DMS153 treated with DMSO at 0.1 percent for 48 hours (cell line): ENCODE measurements at regions not wholly inside any gene's neighbourhood (a gene's known extent, or its start where the extent isn't known, plus 50 kb on each side); places are given as distances from the start of the nearest gene placed in this dataset.
"Not testable (repeated sequence)": the region's sequence is repeated elsewhere in the genome, so short reads cannot be mapped to it uniquely, and the experiment has no call there.

Experiments
- DNase-seq: peaks from one replicate; lab custom pipeline; 2025; ENCODE audit not compliant: unreplicated experiment; lab: John Stamatoyannopoulos, UW

- no peak for DNase-seq
These were observed 102.6 kb downstream of the LHFPL1 start for GRCh38 chrX:112577146-112577545.

DNA sequence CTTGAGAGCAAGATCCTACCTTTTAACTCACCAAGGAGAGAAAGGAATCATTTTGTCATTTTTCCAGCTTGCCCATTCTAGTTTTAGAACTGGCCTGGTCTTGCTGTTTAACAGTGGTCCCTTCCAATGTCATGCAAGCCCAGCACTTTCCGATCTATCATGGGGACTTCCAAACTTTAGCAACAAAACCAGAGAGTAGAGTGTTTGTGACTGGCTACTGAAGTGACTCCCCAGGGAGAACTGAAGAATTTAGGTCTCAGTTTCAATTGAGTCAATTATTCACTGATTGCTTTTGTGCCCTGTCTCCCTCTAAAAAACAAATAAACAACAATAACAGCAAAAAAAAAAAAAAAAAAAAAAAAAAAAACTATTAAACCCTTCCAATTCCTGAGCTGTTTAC is 108.3 kb downstream of the LHFPL1 start:
- DNase-seq = no peak

DNA sequence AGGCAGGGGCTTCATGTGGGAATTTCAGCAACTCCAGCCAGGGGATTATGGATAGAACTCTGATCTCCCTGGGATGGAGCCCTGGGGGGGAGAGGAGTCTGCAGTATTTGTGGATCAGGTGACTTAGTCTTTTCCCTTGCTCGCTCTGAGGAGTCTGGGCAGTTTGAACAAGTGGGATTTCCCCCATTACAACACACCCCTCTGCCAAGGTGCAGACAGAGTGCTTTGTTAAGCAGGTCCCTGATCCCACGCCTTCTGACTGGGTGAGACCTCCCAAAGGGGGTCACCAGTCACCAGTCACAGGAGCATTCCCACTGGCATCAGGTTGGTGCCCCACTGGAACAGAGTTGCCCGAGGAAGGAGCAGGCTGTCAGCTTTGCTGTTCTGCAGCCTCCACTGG is 123.9 kb downstream of the LHFPL1 start:
- no peak for DNase-seq

GRCh38 chrX:112545051-112545450 is 134.7 kb downstream of the LHFPL1 start:
- DNase-seq = no peak

GRCh38 chrX:112536544-112536943 is 143.2 kb downstream of the LHFPL1 start:
- DNase-seq = no peak

- no peak for DNase-seq
These were observed 151.8 kb downstream of the LHFPL1 start for GRCh38 chrX:112527903-112528302.

- no peak for DNase-seq
These were observed 158.1 kb downstream of the LHFPL1 start for GRCh38 chrX:112521676-112522075.

GRCh38 chrX:112520124-112520523 is 159.6 kb downstream of the LHFPL1 start:
- DNase-seq = no peak

DNA sequence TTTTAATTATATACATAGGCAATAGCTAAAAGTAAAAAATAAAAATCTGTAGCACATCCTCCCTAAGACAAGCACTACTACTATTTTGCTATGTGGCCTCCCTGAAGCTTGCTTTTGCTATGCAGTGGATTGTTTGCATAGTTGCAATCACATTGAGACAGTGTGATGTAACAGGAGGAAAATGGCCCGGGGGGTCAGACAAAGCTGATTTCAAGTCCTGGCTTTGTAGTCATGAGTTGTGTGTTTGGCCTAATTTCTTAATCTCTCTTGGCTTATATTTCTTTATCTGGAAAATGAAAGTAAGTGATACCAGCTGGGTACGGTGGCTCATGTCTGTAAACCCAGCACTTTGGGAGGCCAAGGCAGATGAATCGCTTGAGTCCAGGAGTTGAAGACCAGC is 166.6 kb downstream of the LHFPL1 start:
- no peak for DNase-seq

- DNase-seq = no peak
These were observed 167.2 kb downstream of the LHFPL1 start for GRCh38 chrX:112512509-112512908.

GRCh38 chrX:112510629-112511028 is 169.1 kb downstream of the LHFPL1 start:
- DNase-seq = no peak

- no peak for DNase-seq
These were observed 202.1 kb downstream of the LHFPL1 start for GRCh38 chrX:112477653-112478052.

DNA sequence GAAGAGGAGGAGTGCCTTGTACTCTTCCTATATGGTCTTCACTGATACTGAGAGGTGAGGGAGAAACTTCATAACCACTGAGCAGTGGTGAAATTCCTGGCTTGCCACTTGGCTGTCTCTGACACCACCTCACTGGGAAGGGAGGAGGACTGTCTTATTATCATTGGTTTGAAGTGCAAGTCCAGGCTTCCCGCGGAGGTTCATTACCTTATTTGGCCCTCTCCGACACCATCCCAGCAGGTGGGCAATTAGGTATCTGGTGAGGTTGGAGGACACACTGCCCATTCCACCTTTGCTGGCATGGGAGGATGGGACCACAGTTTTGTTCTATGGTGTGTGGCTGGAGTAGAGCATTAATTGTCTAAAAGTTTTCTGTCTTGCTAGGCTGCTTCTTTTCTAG is 206.1 kb downstream of the LHFPL1 start:
- no peak for DNase-seq

GRCh38 chrX:112470551-112470950 is 209.2 kb downstream of the LHFPL1 start:
- no peak for DNase-seq

DNA sequence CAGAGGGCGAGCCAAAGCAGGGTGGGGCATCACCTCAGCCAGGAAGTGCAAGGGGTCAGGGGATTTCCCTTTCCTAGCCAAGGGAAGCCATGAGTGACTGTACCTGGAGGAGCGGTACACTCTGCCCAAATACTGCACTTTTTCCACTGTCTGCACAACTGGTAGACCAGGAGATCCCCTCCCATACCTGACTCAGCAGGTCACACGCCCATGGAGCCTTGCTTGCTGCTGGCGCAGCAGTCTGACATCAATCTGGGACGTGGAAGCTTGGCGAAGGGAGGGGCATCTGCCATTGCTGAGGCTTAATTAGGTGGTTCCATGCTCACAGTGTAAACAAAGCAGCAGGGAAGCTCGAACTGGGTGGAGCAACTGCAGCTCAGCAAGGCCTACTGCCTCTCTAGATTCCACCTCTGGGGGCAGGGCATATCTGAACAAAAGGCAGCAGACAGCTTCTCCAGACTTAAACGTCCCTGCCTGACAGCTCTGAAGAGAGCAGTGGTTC is 217.7 kb downstream of the LHFPL1 start:
- DNase-seq = peak; percentile 1

- no peak for DNase-seq
These were observed 221.9 kb downstream of the LHFPL1 start for GRCh38 chrX:112457788-112458187.

DNA sequence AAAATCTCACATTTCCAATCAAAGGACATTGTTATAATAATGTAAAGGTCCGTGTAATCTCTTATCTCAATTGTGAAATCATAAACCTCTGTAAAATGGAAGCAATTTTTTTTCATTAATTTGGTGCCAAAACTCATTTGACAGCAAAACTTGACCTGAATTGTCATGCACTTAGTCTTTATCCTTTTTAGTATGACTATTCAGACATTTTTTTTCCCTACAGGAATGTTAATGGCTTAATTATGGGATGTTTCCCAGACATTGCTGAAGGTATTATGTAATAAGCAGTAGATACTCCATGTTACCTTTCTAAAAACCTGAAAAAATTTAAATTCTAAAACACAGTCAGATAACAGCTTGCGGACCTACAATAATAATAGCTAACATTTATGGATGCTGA is 228.9 kb downstream of the LHFPL1 start:
- no peak for DNase-seq

DNA sequence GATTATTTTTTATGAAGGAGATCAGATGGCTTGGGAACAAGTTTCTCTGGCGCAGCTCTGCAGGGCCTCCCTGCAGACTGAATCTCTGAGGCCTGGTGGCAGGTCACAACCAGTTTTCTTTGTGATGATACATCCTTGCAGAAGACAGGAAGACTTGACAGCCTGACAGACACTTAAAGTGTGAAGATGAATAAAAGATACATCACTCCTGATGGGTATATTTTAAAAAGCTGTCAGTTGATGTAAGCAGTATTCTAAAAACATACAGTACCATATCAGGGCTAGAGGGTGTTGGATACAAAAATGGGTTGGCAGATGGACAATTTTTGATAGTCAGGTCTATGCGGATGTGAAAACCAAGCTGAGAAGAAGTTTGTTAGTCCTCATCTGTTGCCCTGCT is 239.5 kb downstream of the LHFPL1 start:
- DNase-seq = no peak

DNA sequence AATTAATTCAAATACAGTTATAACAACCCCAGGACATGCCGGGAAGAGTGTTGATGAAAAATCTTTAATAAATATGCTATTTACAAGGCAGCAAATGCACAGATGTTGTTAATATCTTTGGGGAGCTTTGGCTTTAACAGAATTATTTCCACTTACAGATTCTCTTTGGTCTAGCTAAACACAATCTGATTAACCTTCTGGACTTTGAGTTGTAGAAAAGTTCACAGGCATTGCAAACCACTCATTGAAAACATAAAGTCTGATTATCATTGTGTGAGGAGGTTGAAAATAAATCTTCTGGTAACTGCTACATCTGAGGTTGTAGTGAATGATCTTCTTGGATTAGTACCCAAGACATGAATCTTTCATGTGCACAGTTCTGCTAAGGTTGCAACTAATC is 255.6 kb downstream of the LHFPL1 start:
- no peak for DNase-seq

- no peak for DNase-seq
These were observed 288.4 kb downstream of the LHFPL1 start for GRCh38 chrX:112391313-112391712.

DNA sequence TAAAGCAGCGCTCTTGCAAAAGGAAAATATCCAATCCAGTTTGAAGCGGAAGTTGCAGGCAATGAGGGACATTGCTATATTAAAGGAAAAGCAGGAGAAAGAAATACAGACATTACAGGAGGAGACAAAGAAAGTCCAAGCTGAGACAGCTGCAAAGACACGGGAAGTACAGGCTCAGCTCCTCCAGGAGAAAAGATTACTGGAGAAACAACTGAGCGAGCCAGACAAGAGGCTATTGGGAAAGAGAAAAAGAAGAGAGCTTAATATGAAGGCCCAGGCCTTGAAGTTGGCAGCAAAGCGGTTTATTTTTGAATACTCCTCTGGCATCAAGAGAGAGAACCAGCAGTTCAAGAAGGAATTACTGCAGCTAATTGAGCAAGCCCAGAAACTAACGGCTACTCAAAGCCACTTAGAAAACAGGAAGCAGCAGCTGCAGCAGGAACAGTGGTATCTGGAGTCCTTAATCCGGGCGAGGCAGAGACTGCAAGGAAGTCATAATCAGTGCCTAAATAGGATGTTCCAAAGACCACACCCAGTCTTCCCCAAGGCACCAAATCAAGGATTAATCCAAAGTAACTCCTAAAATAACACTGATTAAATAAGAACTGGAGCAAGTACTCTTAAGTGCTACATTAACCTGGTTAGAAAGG is 298.0 kb downstream of the LHFPL1 start:
- DNase-seq = not testable (repeated sequence)

DNA sequence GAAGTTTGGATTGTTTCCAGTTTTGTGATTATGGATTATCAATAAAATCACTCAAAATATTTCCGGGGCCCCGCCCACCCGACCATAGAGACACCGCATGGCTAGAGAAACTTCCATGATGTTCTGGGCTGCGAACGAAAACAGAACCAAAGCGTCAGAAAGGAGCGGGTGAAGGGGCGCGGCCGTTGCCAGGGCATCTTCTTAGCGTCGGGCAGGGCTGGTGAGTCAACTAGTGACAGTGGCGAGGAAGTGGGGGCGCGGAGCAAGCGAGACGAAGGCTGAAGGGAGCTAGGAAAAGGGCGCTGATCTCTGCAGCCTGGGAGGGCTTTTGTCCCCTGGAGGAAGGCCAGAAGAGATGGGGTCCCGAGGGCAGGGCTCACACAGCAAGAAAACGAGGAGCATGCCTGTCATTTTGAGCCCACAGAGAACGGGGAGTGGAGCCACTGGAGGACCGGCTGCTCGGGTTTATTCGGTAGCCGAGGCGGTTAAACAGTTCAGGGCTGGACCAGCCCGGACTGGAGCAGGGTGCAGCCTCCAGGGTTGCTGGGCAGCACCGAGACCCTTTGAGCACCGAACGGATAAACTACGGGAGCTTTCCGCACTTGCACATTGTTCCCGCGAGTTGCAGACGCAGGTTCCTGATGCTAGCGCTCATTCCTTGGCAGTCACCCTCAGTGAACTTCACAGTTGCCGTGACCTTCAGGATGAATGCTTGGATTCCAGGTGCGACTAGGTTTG is 298.1 kb upstream of the TRPC5 start:
- DNase-seq = no peak

GRCh38 chrX:112377481-112377880 is 294.9 kb upstream of the TRPC5 start:
- DNase-seq = no peak
